HL-60/S4 treated with retinoic acid at 250 ng/mL for 4 days and 3 days (cell line): ENCODE measurements at regions not wholly inside any gene's neighbourhood (a gene's known extent, or its start where the extent isn't known, plus 50 kb on each side); places are given as distances from the start of the nearest gene placed in this dataset.

ENCODE experiments used
- in situ Hi-C: fragments of 300-500 bp; cut with MboI; formaldehyde crosslinking; loops from 2 replicates; pipeline ENCODE4 v1.7.0; 2022; ENCODE audit warnings: low sequenced_read_pairs

- in situ Hi-C loops: no loop called here
Observed at GRCh38 chr18:72100465-72101004, 443.6 kb downstream of the CBLN2 start.

GRCh38 chr18:72091369-72091768 is 452.8 kb downstream of the CBLN2 start:
- in situ Hi-C loops: no loop called here

GRCh38 chr18:72089432-72089831 is 454.7 kb downstream of the CBLN2 start:
- in situ Hi-C loops: no loop called here

GRCh38 chr18:72086421-72086820 is 457.7 kb downstream of the CBLN2 start:
- in situ Hi-C loops: no loop called here

- in situ Hi-C loops: no loop called here
Observed at GRCh38 chr18:72075040-72075439, 469.1 kb downstream of the CBLN2 start.

GRCh38 chr18:72063001-72063400 is 481.1 kb downstream of the CBLN2 start:
- in situ Hi-C loops: no loop called here

- in situ Hi-C loops: no loop called here
Observed at GRCh38 chr18:72058851-72059250, 485.3 kb downstream of the CBLN2 start.

GRCh38 chr18:72056171-72056570 is 488.0 kb downstream of the CBLN2 start:
- in situ Hi-C loops: no loop called here

GRCh38 chr18:72041313-72042032 is 502.7 kb downstream of the CBLN2 start:
- in situ Hi-C loops: no loop called here

GRCh38 chr18:72013427-72013850 is 530.7 kb downstream of the CBLN2 start:
- in situ Hi-C loops: no loop called here

GRCh38 chr18:71998547-71999097 is 545.5 kb downstream of the CBLN2 start:
- in situ Hi-C loops: no loop called here

- in situ Hi-C loops: no loop called here
Observed at GRCh38 chr18:71995904-71996465, 548.2 kb downstream of the CBLN2 start.

- in situ Hi-C loops: no loop called here
Observed at GRCh38 chr18:71994273-71994672, 549.9 kb downstream of the CBLN2 start.

- in situ Hi-C loops: no loop called here
Observed at GRCh38 chr18:71989616-71990015, 554.5 kb downstream of the CBLN2 start.

GRCh38 chr18:71986351-71987050 is 557.6 kb downstream of the CBLN2 start:
- in situ Hi-C loops: no loop called here

GRCh38 chr18:71976744-71977143 is 567.4 kb downstream of the CBLN2 start:
- in situ Hi-C loops: no loop called here

GRCh38 chr18:71966791-71967190 is 577.4 kb downstream of the CBLN2 start:
- in situ Hi-C loops: no loop called here

GRCh38 chr18:71958605-71959004 is 585.5 kb downstream of the CBLN2 start:
- in situ Hi-C loops: no loop called here

- in situ Hi-C loops: no loop called here
Observed at GRCh38 chr18:71951001-71951400, 593.1 kb downstream of the CBLN2 start.

GRCh38 chr18:71942433-71942832 is 601.7 kb downstream of the CBLN2 start:
- in situ Hi-C loops: no loop called here

- in situ Hi-C loops: no loop called here
Observed at GRCh38 chr18:71939483-71939882, 604.7 kb downstream of the CBLN2 start.

GRCh38 chr18:71936744-71937143 is 607.4 kb downstream of the CBLN2 start:
- in situ Hi-C loops: no loop called here
